Erythroblast (primary cell): ENCODE measurements at regions not wholly inside any gene's neighbourhood (a gene's known extent, or its start where the extent isn't known, plus 50 kb on each side); places are given as distances from the start of the nearest gene placed in this dataset.

ENCODE experiments used
- GATA1 ChIP-seq: IDR thresholded peaks from 2 replicates; pipeline ENCODE4 v1.6.1; 2011; ENCODE audit warnings: low read depth, mild to moderate bottlenecking, control low read depth, low read length, moderate library complexity
- POLR2A ChIP-seq: IDR thresholded peaks from 2 replicates; pipeline ENCODE4 v1.6.1; 2011; ENCODE audit warnings: mild to moderate bottlenecking, low read length

- no peak for TF ChIP-seq POLR2A
- TF ChIP-seq GATA1: no peak
Observed at GRCh38 chr5:67657055-67657454, 460.5 kb upstream of the CD180 start.
